HEK293 (cell line): ENCODE measurements at regions not wholly inside any gene's neighbourhood (a gene's known extent, or its start where the extent isn't known, plus 50 kb on each side); places are given as distances from the start of the nearest gene placed in this dataset.

ENCODE experiments used
- CTCF ChIA-PET: fragments of 350-600 bp; formaldehyde crosslinking; extraction: SDS; loops from one replicate; lab custom pipeline; 2021; ENCODE audit warnings: antibody characterized with exemption; lab: Yijun Ruan, JAX
- POLR2A ChIA-PET: fragments of 300-600 bp; formaldehyde crosslinking; extraction: SDS; loops from one replicate; lab custom pipeline; 2020; ENCODE audit warnings: antibody characterized with exemption, inconsistent platforms; lab: Yijun Ruan, JAX
- H3K27ac ChIP-seq: fragments of 200-500 bp; sonication (Bioruptor generic); 2 replicates; pipeline ENCODE4 v1.5.1; 2014; ENCODE audit warnings: low read depth, low read length, control low read depth, inconsistent platforms; ENCODE audit errors: extremely low read depth
- H3K36me3 ChIP-seq, 2 experiments: fragments of 200-500 bp in 1 of 2; sonication (Bioruptor generic) in 1 of 2; 1 replicate in 1 of 2; 2 replicates in 1 of 2; pipeline ENCODE4 v1.5.1; 2014 to 2017; ENCODE audit warnings: inconsistent platforms in 2 of 2, low read length in 2 of 2; ENCODE audit not compliant: control insufficient read depth in 2 of 2, insufficient read depth in 1 of 2
- H3K4me1 ChIP-seq: fragments of 200-500 bp; sonication (Bioruptor generic); 2 replicates; pipeline ENCODE4 v1.5.1; 2014; ENCODE audit warnings: mild to moderate bottlenecking, low read length, inconsistent platforms; ENCODE audit not compliant: control insufficient read depth, insufficient read depth
- H3K4me3 ChIP-seq: 2 replicates; pipeline ENCODE4 v1.5.1; 2011; ENCODE audit warnings: low read depth, mild to moderate bottlenecking, control low read depth, low read length, moderate library complexity
- H3K9me3 ChIP-seq: fragments of 200-500 bp; sonication (Bioruptor generic); 2 replicates; pipeline ENCODE4 v1.5.1; 2014; ENCODE audit warnings: low read depth, low read length, inconsistent platforms; ENCODE audit not compliant: control insufficient read depth, insufficient read depth
- GLI4 ChIP-seq: fragments of 450-650 bp; formaldehyde crosslinking; IDR thresholded peaks from 2 replicates; pipeline ENCODE4 v1.5.1; 2016; ENCODE audit warnings: missing biosample characterization, missing genetic modification characterization
- MYNN ChIP-seq: fragments of 450-650 bp; formaldehyde crosslinking; IDR thresholded peaks from 2 replicates; pipeline ENCODE4 v1.5.1; 2016; ENCODE audit warnings: missing biosample characterization, missing genetic modification characterization, borderline replicate concordance
- RBAK ChIP-seq: fragments of 450-650 bp; formaldehyde crosslinking; IDR thresholded peaks from 2 replicates; pipeline ENCODE4 v1.5.1; 2016; ENCODE audit warnings: missing biosample characterization, missing genetic modification characterization
- SCRT1 ChIP-seq: fragments of 450-650 bp; formaldehyde crosslinking; IDR thresholded peaks from 2 replicates; pipeline ENCODE4 v1.5.1; 2016; ENCODE audit warnings: missing biosample characterization, missing genetic modification characterization, borderline replicate concordance
- ZBTB1 ChIP-seq: fragments of 450-650 bp; formaldehyde crosslinking; IDR thresholded peaks from 2 replicates; pipeline ENCODE4 v1.5.1; 2016; ENCODE audit warnings: missing biosample characterization, missing genetic modification characterization
- ZBTB49 ChIP-seq: fragments of 450-650 bp; formaldehyde crosslinking; IDR thresholded peaks from 2 replicates; pipeline ENCODE4 v1.5.1; 2016; ENCODE audit warnings: missing biosample characterization, missing genetic modification characterization, low read depth
- ZFP3 ChIP-seq: fragments of 450-650 bp; formaldehyde crosslinking; IDR thresholded peaks from 2 replicates; pipeline ENCODE4 v1.5.1; 2016; ENCODE audit warnings: low read depth, missing biosample characterization, missing genetic modification characterization
- ZNF174 ChIP-seq: fragments of 450-650 bp; formaldehyde crosslinking; IDR thresholded peaks from 2 replicates; pipeline ENCODE4 v1.5.0; 2017; ENCODE audit warnings: missing biosample characterization, mild to moderate bottlenecking, missing genetic modification characterization
- ZNF274 ChIP-seq, 2 experiments: fragments of 200-500 bp in 1 of 2; fragments of 450-650 bp in 1 of 2; sonication (Bioruptor generic) in 1 of 2; formaldehyde crosslinking in 1 of 2; IDR thresholded peaks; 2 replicates each; pipeline versions ENCODE4 v1.5.1 to v1.6.1; 2014 to 2016; ENCODE audit warnings: borderline replicate concordance in 1 of 2, inconsistent platforms in 1 of 2, low read length in 1 of 2, missing biosample characterization in 1 of 2, missing genetic modification characterization in 1 of 2
- ZNF280C ChIP-seq: fragments of 450-650 bp; formaldehyde crosslinking; IDR thresholded peaks from 2 replicates; pipeline ENCODE4 v1.5.1; 2016; ENCODE audit warnings: missing biosample characterization, missing genetic modification characterization
- ZNF292 ChIP-seq: fragments of 450-650 bp; formaldehyde crosslinking; IDR thresholded peaks from 2 replicates; pipeline ENCODE4 v1.5.1; 2016; ENCODE audit warnings: low read depth, missing biosample characterization, missing genetic modification characterization, borderline replicate concordance
- ZNF366 ChIP-seq: fragments of 450-650 bp; formaldehyde crosslinking; conservative IDR thresholded peaks from 2 replicates; pipeline ENCODE4 v1.5.1; 2016; ENCODE audit warnings: missing biosample characterization, missing genetic modification characterization
- ZNF391 ChIP-seq: fragments of 450-650 bp; formaldehyde crosslinking; IDR thresholded peaks from 2 replicates; pipeline ENCODE4 v1.5.1; 2016; ENCODE audit warnings: low read depth, missing biosample characterization, missing genetic modification characterization, borderline replicate concordance
- ZNF48 ChIP-seq: fragments of 450-650 bp; formaldehyde crosslinking; IDR thresholded peaks from 2 replicates; pipeline ENCODE4 v1.5.1; 2016; ENCODE audit warnings: missing biosample characterization, missing genetic modification characterization
- ZNF518A ChIP-seq: fragments of 450-650 bp; formaldehyde crosslinking; conservative IDR thresholded peaks from 2 replicates; pipeline ENCODE4 v1.5.1; 2016; ENCODE audit warnings: low read depth, missing biosample characterization, missing genetic modification characterization
- ZNF585B ChIP-seq: fragments of 450-650 bp; formaldehyde crosslinking; IDR thresholded peaks from 2 replicates; pipeline ENCODE4 v1.5.1; 2016; ENCODE audit warnings: missing biosample characterization, missing genetic modification characterization
- ZNF600 ChIP-seq: fragments of 450-650 bp; formaldehyde crosslinking; IDR thresholded peaks from 2 replicates; pipeline ENCODE4 v1.5.1; 2016; ENCODE audit warnings: missing biosample characterization, missing genetic modification characterization
- ZNF670 ChIP-seq: fragments of 450-650 bp; formaldehyde crosslinking; IDR thresholded peaks from 2 replicates; pipeline ENCODE4 v1.5.1; 2016; ENCODE audit warnings: missing biosample characterization, missing genetic modification characterization, low read depth
- ZNF768 ChIP-seq: fragments of 450-650 bp; formaldehyde crosslinking; IDR thresholded peaks from 2 replicates; pipeline ENCODE4 v1.5.1; 2018; ENCODE audit warnings: missing biosample characterization, mild to moderate bottlenecking, missing genetic modification characterization
- ZSCAN30 ChIP-seq: fragments of 450-650 bp; IDR thresholded peaks from 2 replicates; pipeline ENCODE4 v1.5.1; 2018; ENCODE audit warnings: missing biosample characterization, mild to moderate bottlenecking, missing genetic modification characterization, moderate library complexity

- H3K4me3 ChIP-seq, result no peak overlapping the region
- no peaks in the 10 kb centered on the region for H3K9me3 ChIP-seq
- no peaks in the 10 kb centered on the region for H3K36me3 ChIP-seq
- H3K4me1 ChIP-seq, result no peaks in the 10 kb centered on the region
- POLR2A ChIA-PET, result no interaction called here
- CTCF ChIA-PET, result no interaction called here
- no peak overlapping the region for H3K27ac ChIP-seq
- TF ChIP-seq ZNF585B (tag by site-specific recombination), result no peak
- no peak for TF ChIP-seq ZBTB49 (tag by site-specific recombination)
- no peak for TF ChIP-seq GLI4 (tag by site-specific recombination)
- no peak for TF ChIP-seq RBAK (tag by site-specific recombination)
- no peak for TF ChIP-seq ZNF366
- TF ChIP-seq ZSCAN30, result no peak
- TF ChIP-seq ZNF48, result no peak
- no peak for TF ChIP-seq ZBTB1 (tag by site-specific recombination)
- TF ChIP-seq ZNF274 (IDR thresholded peaks at IDR 0.05; ENCODE audit: low read length), result no peak
- no peak for TF ChIP-seq ZNF274 (tag by site-specific recombination; IDR thresholded peaks at IDR 0.05; ENCODE audit: borderline replicate concordance)
- TF ChIP-seq ZNF391 (tag by site-specific recombination), result no peak
- no peak for TF ChIP-seq ZNF768 (tag by site-specific recombination)
- TF ChIP-seq ZNF174 (tag by site-specific recombination), result no peak
Measured at GRCh38 chr3:157982359-157982758, 123.9 kb downstream of the SHOX2 start.

- CTCF ChIA-PET, result no interaction called here
- no peaks in the 10 kb centered on the region for H3K36me3 ChIP-seq
- no peak overlapping the region for H3K27ac ChIP-seq
- POLR2A ChIA-PET, result no interaction called here
- TF ChIP-seq ZNF670 (no peak), ZNF600 (no peak), ZNF274 (IDR thresholded peaks at IDR 0.05; ENCODE audit: low read length) (no peak), ZNF274 (tag by site-specific recombination; IDR thresholded peaks at IDR 0.05; ENCODE audit: borderline replicate concordance) (no peak), ZFP3 (tag by site-specific recombination) (no peak), SCRT1 (tag by site-specific recombination) (no peak), ZNF292 (tag by site-specific recombination) (no peak), MYNN (tag by site-specific recombination) (no peak)
- H3K4me1 ChIP-seq, result no peaks in the 10 kb centered on the region
- no peak overlapping the region for H3K4me3 ChIP-seq
- no peaks in the 10 kb centered on the region for H3K9me3 ChIP-seq
Measured at GRCh38 chr3:157981819-157982218, 124.4 kb downstream of the SHOX2 start.

GRCh38 chr3:157979022-157979421 is 127.2 kb downstream of the SHOX2 start:
- H3K36me3 ChIP-seq, result no peaks in the 10 kb centered on the region
- ChIA-PET POLR2A (no interaction called here), CTCF (interaction anchor here (0.5 to 1.1 kb wide), 2 partner anchors 210 to 372 kb away, joined by 3 read pairs; no protein-coding TSS in a partner anchor)
- H3K9me3 ChIP-seq, result no peaks in the 10 kb centered on the region
- no peak overlapping the region for H3K4me3 ChIP-seq
- no peak overlapping the region for H3K27ac ChIP-seq
- no peaks in the 10 kb centered on the region for H3K4me1 ChIP-seq
- TF ChIP-seq ZNF518A (tag by site-specific recombination) (no peak), ZNF280C (tag by site-specific recombination) (no peak), ZNF600 (no peak)
